Dendritic cell treated with granulocyte-macrophage colony-stimulating factor and Interleukin-4, amounts not matched to agents 40 ng/mL and 50 ng/mL, for 4 days (primary cell): ENCODE measurements at regions not wholly inside any gene's neighbourhood (a gene's known extent, or its start where the extent isn't known, plus 50 kb on each side); places are given as distances from the start of the nearest gene placed in this dataset.

ENCODE experiments used
- H3K27ac Mint-ChIP-seq: one replicate; pipeline ENCODE4 v1.8.0; 2022; ENCODE audit warnings: mild to moderate bottlenecking, mixed read lengths
- H3K27me3 Mint-ChIP-seq: one replicate; pipeline ENCODE4 v1.8.0; 2022; ENCODE audit warnings: mild to moderate bottlenecking, mixed read lengths
- H3K36me3 Mint-ChIP-seq: one replicate; pipeline ENCODE4 v1.8.0; 2022; ENCODE audit warnings: low read depth, mixed read lengths
- H3K4me1 Mint-ChIP-seq: one replicate; pipeline ENCODE4 v1.8.0; 2022; ENCODE audit warnings: low read depth, mixed read lengths
- H3K4me3 Mint-ChIP-seq: one replicate; pipeline ENCODE4 v1.8.0; 2022; ENCODE audit warnings: mild to moderate bottlenecking, moderate library complexity, mixed read lengths
- H3K9me3 Mint-ChIP-seq: one replicate; pipeline ENCODE4 v1.8.0; 2022; ENCODE audit warnings: mixed read lengths
- intact Hi-C: fragments of 100-400 bp; cut with micrococcal nuclease; formaldehyde crosslinking; loops from one replicate; pipeline ENCODE4 v1.15.0; 2022

GRCh38 chr12:90399357-90399756 is 555.6 kb downstream of the CCER1 start:
- intact Hi-C loops = no loop called here
- Mint-ChIP-seq H3K27ac (no peak overlapping the region), H3K4me3 (no peak overlapping the region), H3K36me3 (no peaks in the 10 kb centered on the region), H3K27me3 (peaks cover 41% of the 10 kb centered on the region), H3K9me3 (peaks cover 20% of the 10 kb centered on the region), H3K4me1 (no peaks in the 10 kb centered on the region)

GRCh38 chr12:90398285-90398836 is 556.6 kb downstream of the CCER1 start:
- intact Hi-C loops = no loop called here
- Mint-ChIP-seq H3K27ac (no peak overlapping the region), H3K36me3 (no peaks in the 10 kb centered on the region), H3K4me1 (no peaks in the 10 kb centered on the region), H3K27me3 (peaks cover 42% of the 10 kb centered on the region), H3K4me3 (no peak overlapping the region), H3K9me3 (peaks cover 20% of the 10 kb centered on the region)

GRCh38 chr12:90396556-90396955 is 558.4 kb downstream of the CCER1 start:
- no peaks in the 10 kb centered on the region for H3K4me1 Mint-ChIP-seq
- H3K27me3 Mint-ChIP-seq = peaks cover 56% of the 10 kb centered on the region
- no peak overlapping the region for H3K27ac Mint-ChIP-seq
- H3K4me3 Mint-ChIP-seq = no peak overlapping the region
- intact Hi-C loops = no loop called here
- H3K9me3 Mint-ChIP-seq = peaks cover 20% of the 10 kb centered on the region
- H3K36me3 Mint-ChIP-seq = no peaks in the 10 kb centered on the region

- Mint-ChIP-seq H3K4me1 (peaks cover 16% of the 10 kb centered on the region), H3K36me3 (no peaks in the 10 kb centered on the region), H3K9me3 (peaks cover 25% of the 10 kb centered on the region), H3K4me3 (no peak overlapping the region), H3K27ac (no peak overlapping the region), H3K27me3 (peaks cover 48% of the 10 kb centered on the region)
- intact Hi-C loops = no loop called here
These were observed 561.3 kb downstream of the CCER1 start for GRCh38 chr12:90393652-90394051.

GRCh38 chr12:90393089-90393488 is 561.9 kb downstream of the CCER1 start:
- Mint-ChIP-seq H3K27ac (no peak overlapping the region), H3K36me3 (no peaks in the 10 kb centered on the region), H3K4me3 (no peak overlapping the region), H3K9me3 (peaks cover 27% of the 10 kb centered on the region), H3K4me1 (peaks cover 16% of the 10 kb centered on the region), H3K27me3 (peaks cover 53% of the 10 kb centered on the region)
- intact Hi-C loops = no loop called here

- H3K4me3 Mint-ChIP-seq = no peak overlapping the region
These were observed 564.0 kb downstream of the CCER1 start for GRCh38 chr12:90390947-90391346.

GRCh38 chr12:90368081-90368480 is 586.9 kb downstream of the CCER1 start:
- no peaks in the 10 kb centered on the region for H3K9me3 Mint-ChIP-seq

More at GRCh38 chr12:90390947-90391346, 564.0 kb downstream of the CCER1 start:
- Mint-ChIP-seq H3K36me3 (no peaks in the 10 kb centered on the region), H3K4me1 (peaks cover 16% of the 10 kb centered on the region), H3K27ac (no peak overlapping the region), H3K9me3 (peaks cover 39% of the 10 kb centered on the region), H3K27me3 (peaks cover 60% of the 10 kb centered on the region)
- intact Hi-C loops = no loop called here

GRCh38 chr12:90366286-90366685 is 588.7 kb downstream of the CCER1 start:
- H3K27ac Mint-ChIP-seq = no peak overlapping the region
- no peaks in the 10 kb centered on the region for H3K9me3 Mint-ChIP-seq
- H3K36me3 Mint-ChIP-seq = no peaks in the 10 kb centered on the region
- intact Hi-C loops = no loop called here
- H3K4me3 Mint-ChIP-seq = no peak overlapping the region
- no peaks in the 10 kb centered on the region for H3K27me3 Mint-ChIP-seq
- no peaks in the 10 kb centered on the region for H3K4me1 Mint-ChIP-seq

More at GRCh38 chr12:90368081-90368480, 586.9 kb downstream of the CCER1 start:
- Mint-ChIP-seq H3K36me3 (no peaks in the 10 kb centered on the region), H3K27ac (no peak overlapping the region), H3K27me3 (peaks cover 3% of the 10 kb centered on the region), H3K4me1 (no peaks in the 10 kb centered on the region), H3K4me3 (no peak overlapping the region)
- intact Hi-C loops = no loop called here

GRCh38 chr12:90360300-90360699 is 594.7 kb downstream of the CCER1 start:
- intact Hi-C loops = no loop called here
- H3K4me1 Mint-ChIP-seq = no peaks in the 10 kb centered on the region
- H3K9me3 Mint-ChIP-seq = peaks cover 9% of the 10 kb centered on the region
- no peaks in the 10 kb centered on the region for H3K36me3 Mint-ChIP-seq
- H3K27me3 Mint-ChIP-seq = peaks cover 2% of the 10 kb centered on the region
- no peak overlapping the region for H3K4me3 Mint-ChIP-seq
- H3K27ac Mint-ChIP-seq = no peak overlapping the region

- Mint-ChIP-seq H3K27ac (no peak overlapping the region), H3K36me3 (no peaks in the 10 kb centered on the region), H3K4me3 (no peak overlapping the region), H3K4me1 (no peaks in the 10 kb centered on the region), H3K9me3 (peaks cover 19% of the 10 kb centered on the region), H3K27me3 (peaks cover 2% of the 10 kb centered on the region)
- intact Hi-C loops = no loop called here
These were observed 599.1 kb downstream of the CCER1 start for GRCh38 chr12:90355711-90356355.

- H3K9me3 Mint-ChIP-seq = no peaks in the 10 kb centered on the region
- no peak overlapping the region for H3K4me3 Mint-ChIP-seq
- intact Hi-C loops = no loop called here
- no peak overlapping the region for H3K27ac Mint-ChIP-seq
- peaks cover 14% of the 10 kb centered on the region for H3K27me3 Mint-ChIP-seq
- H3K4me1 Mint-ChIP-seq = no peaks in the 10 kb centered on the region
- H3K36me3 Mint-ChIP-seq = no peaks in the 10 kb centered on the region
These were observed 611.0 kb downstream of the CCER1 start for GRCh38 chr12:90343966-90344365.

GRCh38 chr12:90342081-90342480 is 612.9 kb downstream of the CCER1 start:
- H3K27me3 Mint-ChIP-seq = peaks cover 18% of the 10 kb centered on the region
- no peak overlapping the region for H3K4me3 Mint-ChIP-seq
- intact Hi-C loops = no loop called here
- no peaks in the 10 kb centered on the region for H3K9me3 Mint-ChIP-seq
- no peaks in the 10 kb centered on the region for H3K36me3 Mint-ChIP-seq
- H3K4me1 Mint-ChIP-seq = no peaks in the 10 kb centered on the region
- no peak overlapping the region for H3K27ac Mint-ChIP-seq

GRCh38 chr12:90339837-90340236 is 615.1 kb downstream of the CCER1 start:
- Mint-ChIP-seq H3K9me3 (no peaks in the 10 kb centered on the region), H3K4me1 (peaks cover 13% of the 10 kb centered on the region), H3K4me3 (no peak overlapping the region), H3K36me3 (no peaks in the 10 kb centered on the region), H3K27me3 (peaks cover 22% of the 10 kb centered on the region), H3K27ac (no peak overlapping the region)
- intact Hi-C loops = no loop called here

GRCh38 chr12:90338365-90338764 is 616.6 kb downstream of the CCER1 start:
- Mint-ChIP-seq H3K27me3 (peaks cover 24% of the 10 kb centered on the region), H3K9me3 (no peaks in the 10 kb centered on the region), H3K36me3 (no peaks in the 10 kb centered on the region), H3K4me3 (no peak overlapping the region), H3K4me1 (peaks cover 14% of the 10 kb centered on the region), H3K27ac (no peak overlapping the region)
- intact Hi-C loops = no loop called here

- Mint-ChIP-seq H3K36me3 (no peaks in the 10 kb centered on the region), H3K27ac (no peak overlapping the region), H3K27me3 (peaks cover 15% of the 10 kb centered on the region), H3K4me1 (peaks cover 14% of the 10 kb centered on the region), H3K4me3 (no peak overlapping the region), H3K9me3 (no peaks in the 10 kb centered on the region)
- intact Hi-C loops = no loop called here
These were observed 618.0 kb downstream of the CCER1 start for GRCh38 chr12:90337018-90337417.
